Chondrocyte (in vitro differentiated cells): ENCODE measurements at regions not wholly inside any gene's neighbourhood (a gene's known extent, or its start where the extent isn't known, plus 50 kb on each side); places are given as distances from the start of the nearest gene placed in this dataset.
"Not testable (repeated sequence)": the region's sequence is repeated elsewhere in the genome, so short reads cannot be mapped to it uniquely, and the experiment has no call there.

Source experiments
- DNase-seq: peaks from one replicate; pipeline ENCODE4 v3.0.0; 2021; ENCODE audit warnings: mixed read lengths, low spot score
- H3K27ac Mint-ChIP-seq: one replicate; pipeline ENCODE4 v1.8.0; 2021; ENCODE audit warnings: mild to moderate bottlenecking, moderate library complexity, mixed read lengths; ENCODE audit not compliant: unreplicated experiment
- H3K27me3 Mint-ChIP-seq: 2 replicates; pipeline ENCODE4 v1.8.0; 2021; ENCODE audit warnings: low read depth, mixed read lengths
- H3K36me3 Mint-ChIP-seq: 2 replicates; pipeline ENCODE4 v1.8.0; 2021; ENCODE audit warnings: low read depth, mixed read lengths
- H3K4me1 Mint-ChIP-seq: 2 replicates; pipeline ENCODE4 v1.8.0; 2021; ENCODE audit warnings: low read depth, mild to moderate bottlenecking, mixed read lengths
- H3K4me3 Mint-ChIP-seq: one replicate; pipeline ENCODE4 v1.8.0; 2021; ENCODE audit warnings: mild to moderate bottlenecking, moderate library complexity, mixed read lengths; ENCODE audit not compliant: unreplicated experiment
- H3K9me3 Mint-ChIP-seq: 2 replicates; pipeline ENCODE4 v1.8.0; 2021; ENCODE audit warnings: low read depth, mixed read lengths
- CTCF ChIP-seq: fragments of 200-600 bp; sonication (generic); IDR thresholded peaks from 2 replicates; pipeline ENCODE4 v1.5.0; 2021; ENCODE audit warnings: antibody characterized with exemption, mild to moderate bottlenecking, moderate library complexity

DNA sequence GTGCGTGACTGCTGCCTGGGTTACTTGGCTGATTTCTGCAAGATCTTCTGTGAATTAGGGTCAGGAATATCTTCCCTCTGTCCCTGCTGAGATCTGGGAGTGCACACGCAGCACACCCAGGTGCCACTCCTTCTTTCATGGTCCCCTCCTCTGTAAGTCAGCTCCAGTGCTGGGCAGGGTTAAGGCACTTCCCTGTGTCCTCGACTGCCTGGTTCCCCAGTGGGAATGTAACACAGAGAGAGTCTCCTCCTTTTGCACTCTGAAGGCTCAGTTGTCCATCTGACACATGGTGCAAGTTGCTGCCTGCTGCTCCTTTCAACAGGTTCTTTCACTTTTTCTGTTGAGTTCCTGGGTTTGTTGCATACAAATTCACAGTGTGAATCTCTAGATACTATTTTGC, 421.2 kb upstream of the NDN start:
- not testable (repeated sequence) for DNase-seq, H3K4me1 Mint-ChIP-seq, H3K4me3 Mint-ChIP-seq, H3K27me3 Mint-ChIP-seq, H3K36me3 Mint-ChIP-seq, H3K27ac Mint-ChIP-seq
- H3K9me3 Mint-ChIP-seq: peaks cover 41% of the 10 kb centered on the region

DNA sequence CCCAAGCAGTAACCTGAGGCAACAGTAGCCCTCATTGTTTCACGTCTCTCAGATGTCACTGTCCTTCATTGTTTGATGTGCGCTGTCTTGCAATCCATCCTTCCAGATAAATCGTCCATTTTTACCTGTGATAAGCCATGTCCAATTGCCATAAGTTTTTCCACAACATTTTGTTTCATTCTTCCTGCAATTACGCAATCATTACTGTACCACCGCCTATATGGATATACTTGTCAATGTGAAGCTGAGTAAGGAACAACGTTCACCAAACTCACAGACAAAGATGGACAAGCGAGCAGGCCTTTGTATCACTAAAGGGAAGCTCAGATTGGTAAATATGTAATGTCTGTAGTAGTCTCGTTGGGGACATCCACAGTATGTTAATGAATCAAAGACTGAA, 452.5 kb upstream of the NDN start:
- not testable (repeated sequence) for H3K4me1 Mint-ChIP-seq, H3K27me3 Mint-ChIP-seq, H3K36me3 Mint-ChIP-seq, H3K4me3 Mint-ChIP-seq, DNase-seq, H3K27ac Mint-ChIP-seq
- peaks cover 17% of the 10 kb centered on the region for H3K9me3 Mint-ChIP-seq

DNA sequence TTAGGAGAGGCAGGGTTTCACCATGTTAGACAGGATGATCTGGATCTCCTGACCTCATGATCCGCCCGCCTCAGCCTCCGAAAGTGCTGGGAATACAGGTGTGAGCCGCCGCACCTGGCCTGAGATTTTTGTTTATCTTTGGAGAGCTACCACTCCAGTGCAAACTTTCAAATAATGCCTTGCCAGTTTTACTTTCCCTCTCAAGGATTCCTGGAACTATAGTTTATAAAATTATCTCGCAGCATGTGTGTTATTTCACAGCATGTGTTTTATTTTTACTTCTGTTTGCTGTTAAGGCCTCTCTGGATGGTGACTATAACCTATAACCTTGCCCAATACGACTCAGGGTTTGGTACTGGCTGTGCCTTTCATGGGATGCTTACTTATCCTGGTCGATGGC, 458.0 kb upstream of the NDN start:
- not testable (repeated sequence) for H3K4me1 Mint-ChIP-seq, H3K4me3 Mint-ChIP-seq, H3K27ac Mint-ChIP-seq, DNase-seq, H3K27me3 Mint-ChIP-seq, H3K36me3 Mint-ChIP-seq
- H3K9me3 Mint-ChIP-seq: peaks cover 38% of the 10 kb centered on the region

DNA sequence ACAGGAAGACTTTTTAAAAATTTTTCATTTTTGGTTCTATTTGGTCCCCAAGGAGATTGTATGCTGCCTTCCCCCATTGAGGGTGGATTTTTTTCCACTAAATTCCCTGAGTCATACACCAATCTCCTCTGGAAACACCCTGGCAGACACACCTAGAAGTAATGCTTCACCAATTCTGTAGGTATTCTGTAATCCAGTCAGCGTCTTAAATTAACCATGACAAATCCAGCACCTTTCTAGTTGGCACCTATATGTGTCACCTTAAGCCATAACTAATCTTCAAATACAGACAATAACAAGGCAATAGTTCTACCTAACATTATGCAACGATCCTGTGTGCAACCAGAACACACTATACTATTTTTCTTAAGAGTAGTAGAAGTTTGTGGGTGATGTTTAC, 459.1 kb upstream of the NDN start:
- Mint-ChIP-seq H3K9me3 (peaks cover 36% of the 10 kb centered on the region), H3K27me3 (no peaks in the 10 kb centered on the region), H3K4me1 (no peaks in the 10 kb centered on the region), H3K36me3 (no peaks in the 10 kb centered on the region), H3K27ac (no peak overlapping the region), H3K4me3 (no peak overlapping the region)
- TF ChIP-seq CTCF: no peak
- DNase-seq: no peak

GRCh38 chr15:24150542-24150941, 463.4 kb upstream of the NDN start:
- H3K27ac Mint-ChIP-seq: no peak overlapping the region
- no peak for DNase-seq
- H3K36me3 Mint-ChIP-seq: no peaks in the 10 kb centered on the region
- H3K4me3 Mint-ChIP-seq: no peak overlapping the region
- TF ChIP-seq CTCF: no peak
- H3K9me3 Mint-ChIP-seq: peaks cover 39% of the 10 kb centered on the region
- H3K27me3 Mint-ChIP-seq: no peaks in the 10 kb centered on the region
- no peaks in the 10 kb centered on the region for H3K4me1 Mint-ChIP-seq

GRCh38 chr15:24158306-24158705, 471.2 kb upstream of the NDN start:
- DNase-seq, H3K27ac Mint-ChIP-seq, H3K27me3 Mint-ChIP-seq, H3K4me1 Mint-ChIP-seq, H3K4me3 Mint-ChIP-seq, H3K36me3 Mint-ChIP-seq: not testable (repeated sequence)
- H3K9me3 Mint-ChIP-seq: peaks cover 28% of the 10 kb centered on the region

GRCh38 chr15:24165512-24165911, 478.4 kb upstream of the NDN start:
- H3K36me3 Mint-ChIP-seq, H3K4me1 Mint-ChIP-seq, H3K4me3 Mint-ChIP-seq, DNase-seq, H3K27me3 Mint-ChIP-seq, H3K27ac Mint-ChIP-seq: not testable (repeated sequence)
- H3K9me3 Mint-ChIP-seq: peaks cover 30% of the 10 kb centered on the region

DNA sequence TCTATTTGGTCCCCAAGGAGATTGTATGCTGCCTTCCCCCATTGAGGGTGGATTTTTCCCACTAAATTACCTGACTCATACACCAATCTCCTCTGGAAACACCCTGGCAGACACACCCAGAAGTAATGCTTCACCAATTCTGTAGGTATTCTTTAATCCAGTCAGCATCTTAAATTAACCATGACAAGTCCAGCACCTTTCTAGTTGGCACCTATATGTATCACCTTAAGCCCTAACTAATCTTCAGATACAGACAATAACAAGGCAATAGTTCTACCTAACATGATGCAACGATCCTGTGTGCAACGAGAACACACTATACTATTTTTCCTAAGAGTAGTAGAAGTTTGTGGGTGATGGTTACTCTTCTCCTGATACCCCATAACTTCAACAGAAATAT, 473.3 kb upstream of the NPAP1 start:
- not testable (repeated sequence) for H3K27me3 Mint-ChIP-seq, H3K36me3 Mint-ChIP-seq, H3K4me1 Mint-ChIP-seq, H3K4me3 Mint-ChIP-seq, DNase-seq, H3K27ac Mint-ChIP-seq
- H3K9me3 Mint-ChIP-seq: peaks cover 20% of the 10 kb centered on the region

- not testable (repeated sequence) for H3K4me3 Mint-ChIP-seq, H3K27me3 Mint-ChIP-seq, H3K36me3 Mint-ChIP-seq, H3K27ac Mint-ChIP-seq, DNase-seq, H3K4me1 Mint-ChIP-seq
- H3K9me3 Mint-ChIP-seq: peaks cover 26% of the 10 kb centered on the region
Measured at GRCh38 chr15:24211742-24212476, 463.7 kb upstream of the NPAP1 start.
